Right lung (tissue), 2 donors: ENCODE measurements at regions not wholly inside any gene's neighbourhood (a gene's known extent, or its start where the extent isn't known, plus 50 kb on each side); places are given as distances from the start of the nearest gene placed in this dataset.

ENCODE experiments used
- DNase-seq, 2 donors: peaks; one replicate each; pipeline ENCODE4 v3.0.0-alpha.2; 2013

DNA sequence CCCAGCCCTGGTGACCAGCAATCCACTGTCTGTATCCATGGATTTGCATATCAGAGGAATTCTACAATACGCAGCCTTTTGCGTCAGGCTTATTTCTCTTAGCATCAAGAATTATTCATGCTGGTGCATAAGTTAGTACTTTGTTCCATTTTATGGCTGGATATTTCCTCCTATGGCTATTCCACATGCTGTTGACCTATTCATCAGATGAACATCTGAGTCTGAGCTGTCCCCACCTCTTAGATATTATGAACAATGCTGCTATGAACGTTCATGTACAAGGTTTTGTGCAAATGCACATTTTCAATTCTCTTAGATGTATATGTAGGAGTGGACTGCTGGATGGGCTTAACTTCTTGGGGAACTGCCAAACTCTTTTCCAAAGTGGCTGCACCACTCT lies 79.0 kb upstream of the CST7 start:
- DNase-seq: no peak

DNA sequence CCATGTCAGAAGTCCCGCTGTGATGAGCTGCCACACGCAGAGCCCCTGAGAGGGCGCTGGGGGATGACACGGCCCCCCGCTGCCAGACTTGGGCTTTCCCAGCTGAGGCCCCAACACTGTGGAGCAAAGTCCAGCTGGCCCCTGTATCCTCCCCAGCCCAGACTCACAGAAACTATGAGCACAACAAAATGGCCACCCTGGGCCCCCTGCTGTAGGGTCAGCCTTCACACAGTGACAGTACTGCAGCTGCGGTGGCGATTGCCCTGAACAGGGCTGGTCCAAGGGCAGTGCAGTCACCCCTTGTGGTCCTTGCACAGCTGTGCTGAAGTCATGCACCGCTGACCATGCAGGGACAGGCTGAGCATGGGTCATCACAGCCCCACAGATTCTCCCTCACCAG lies 78.2 kb upstream of the CST7 start:
- DNase-seq: no peak

DNA sequence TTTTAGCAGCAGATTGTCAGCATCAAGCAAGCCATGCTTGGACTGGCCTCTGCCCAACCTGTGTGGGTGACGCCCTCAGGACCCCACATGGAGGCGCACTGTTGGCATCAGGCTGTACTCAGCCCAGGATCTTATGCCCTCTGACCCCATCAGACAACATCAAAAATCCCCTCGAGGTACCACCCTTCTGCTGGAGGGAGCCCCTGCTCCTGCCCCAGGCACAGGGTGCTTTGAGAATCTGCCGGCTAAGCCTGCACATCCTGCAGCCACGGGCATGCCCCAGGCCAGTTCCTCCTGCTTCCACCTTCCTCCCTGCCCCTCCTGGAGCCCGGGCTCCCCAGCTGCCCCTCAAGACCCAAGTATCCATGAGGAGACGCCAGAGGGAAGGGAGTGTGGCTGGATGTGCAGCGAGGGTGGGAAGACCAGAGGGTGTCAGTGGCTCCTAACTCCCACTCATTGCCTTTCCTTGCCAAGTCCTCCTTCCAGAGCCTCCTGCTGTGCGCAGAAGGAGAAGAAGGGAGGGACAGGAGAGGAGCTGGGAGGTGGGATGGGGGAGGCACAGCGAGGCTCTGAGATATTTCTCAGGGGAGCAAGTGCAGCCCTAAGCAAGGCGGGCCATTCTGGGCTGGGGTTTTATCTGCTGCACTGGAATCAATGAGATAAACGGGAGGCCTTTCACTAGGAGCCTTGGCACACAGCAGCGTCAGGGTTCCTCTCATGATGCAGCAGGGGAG lies 77.4 kb upstream of the CST7 start:
- DNase-seq: no peak

DNA sequence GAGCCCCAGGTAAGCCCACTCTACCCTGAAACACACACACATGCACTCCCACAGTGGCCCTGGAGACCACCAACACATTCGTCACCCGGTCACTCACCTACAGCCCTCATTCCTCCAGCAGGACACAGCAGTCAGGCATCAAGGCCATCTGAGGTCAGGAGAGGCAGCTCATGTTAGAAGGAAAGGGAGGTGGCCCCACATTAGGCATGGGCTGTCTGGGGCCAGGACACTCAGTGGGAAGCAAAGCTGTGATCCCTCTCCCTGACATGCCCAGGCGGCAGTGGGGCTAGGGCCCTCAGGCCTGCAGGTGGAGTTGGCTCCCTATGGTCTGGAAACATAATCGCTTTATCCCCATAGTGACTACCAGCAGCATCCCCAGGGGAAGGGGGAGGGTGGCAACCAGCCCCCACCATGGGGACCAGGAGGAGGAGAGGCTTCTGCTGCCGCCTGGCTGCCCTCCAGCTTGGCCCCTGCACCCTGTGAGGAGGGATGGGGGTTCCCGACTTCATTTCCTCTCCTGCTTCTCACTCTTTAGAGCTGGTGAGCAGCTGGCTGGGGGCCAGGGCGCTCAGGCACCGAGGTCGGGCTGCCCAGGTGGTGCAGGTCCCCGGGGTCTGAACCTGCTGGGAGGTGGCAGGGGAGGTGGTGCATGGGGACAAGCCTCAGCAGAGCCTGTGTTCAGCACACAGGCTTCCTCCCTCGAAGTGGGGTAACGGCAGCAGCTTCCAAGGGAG lies 76.6 kb upstream of the CST7 start:
- DNase-seq: no peak

DNA sequence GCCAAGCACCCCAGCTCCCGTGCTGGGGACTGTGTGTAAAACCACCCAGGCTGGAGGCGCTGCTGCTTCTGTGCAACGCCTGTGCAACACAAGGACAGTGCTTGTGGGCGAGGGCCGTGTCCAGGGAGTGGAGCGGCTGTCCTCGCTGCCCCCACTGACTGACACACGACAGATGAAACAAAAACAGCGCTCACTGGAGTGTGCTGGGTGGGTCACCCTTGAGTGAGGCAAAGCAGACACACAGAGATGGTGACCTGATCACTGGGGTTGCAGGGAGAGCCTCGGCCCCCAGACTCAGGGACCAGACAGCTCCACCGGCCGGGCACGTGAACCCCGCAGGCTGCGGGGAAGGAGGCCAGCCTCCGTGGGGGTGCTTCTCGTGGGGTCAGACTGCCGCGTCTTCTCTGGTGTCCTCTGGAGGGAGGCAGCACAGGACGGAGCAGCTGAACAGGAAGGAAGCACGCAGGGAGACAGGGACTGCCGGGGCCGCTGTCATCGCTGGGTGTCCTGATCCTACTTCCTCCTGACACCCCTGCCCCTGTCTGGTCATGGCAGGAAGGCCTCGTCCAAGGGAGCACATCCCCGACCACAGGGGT lies 75.9 kb upstream of the CST7 start:
- DNase-seq: no peak

DNA sequence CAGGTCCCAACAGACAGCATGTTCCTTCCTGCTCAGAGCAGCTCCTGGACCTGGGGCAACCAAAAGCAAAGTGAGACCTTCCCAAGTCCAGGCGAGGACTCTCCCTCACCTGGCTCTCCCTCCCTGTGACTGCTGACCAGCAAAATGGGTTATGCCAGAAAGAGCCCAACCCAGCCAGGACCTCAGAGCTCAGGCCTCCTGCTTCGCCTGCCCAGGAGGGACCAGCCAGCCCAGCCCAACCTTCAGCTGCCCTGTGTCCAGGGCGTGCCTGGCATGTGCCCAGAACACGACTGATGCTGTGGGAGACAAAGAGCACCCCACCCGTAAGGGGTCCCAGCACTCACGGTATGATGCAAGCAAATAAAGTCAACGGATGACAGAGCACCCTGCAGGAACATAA lies 74.0 kb upstream of the CST7 start:
- no peak for DNase-seq

DNA sequence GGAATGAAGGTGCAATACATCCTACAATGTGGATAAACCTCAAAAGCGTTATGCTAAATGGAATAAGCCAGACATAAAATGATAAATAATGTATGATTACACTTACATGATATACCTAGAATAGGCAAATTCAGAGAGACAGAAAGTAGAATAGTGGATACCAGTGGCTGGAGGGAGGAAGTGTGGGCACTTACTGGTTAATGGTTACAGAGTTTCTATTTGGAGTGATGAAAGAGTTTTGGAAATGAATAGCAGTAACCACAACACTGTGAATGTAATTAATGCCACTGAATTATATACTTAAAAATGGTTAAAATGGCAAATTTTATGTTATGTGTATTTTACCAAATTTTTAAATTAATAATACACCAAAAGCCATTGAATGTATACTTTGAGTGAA lies 71.4 kb upstream of the CST7 start:
- no peak for DNase-seq

DNA sequence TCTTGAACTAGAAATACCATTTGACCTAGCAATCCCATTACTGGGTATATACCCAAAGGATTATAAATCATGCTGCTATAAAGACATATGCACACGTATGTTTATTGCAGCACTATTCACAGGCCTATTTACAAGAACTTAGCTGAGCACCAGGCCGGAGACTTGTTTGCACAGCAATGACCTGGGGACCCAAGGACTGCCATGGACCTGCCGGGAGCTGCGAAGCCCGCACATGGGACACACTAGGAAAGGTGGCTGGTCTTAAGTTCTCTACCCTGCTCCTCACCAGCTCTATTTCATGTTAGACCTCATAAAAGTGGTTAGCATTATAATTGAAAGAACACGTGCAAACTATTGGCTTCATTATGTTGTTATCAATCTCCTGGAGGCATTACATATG lies 70.4 kb upstream of the CST7 start:
- no peak for DNase-seq

DNA sequence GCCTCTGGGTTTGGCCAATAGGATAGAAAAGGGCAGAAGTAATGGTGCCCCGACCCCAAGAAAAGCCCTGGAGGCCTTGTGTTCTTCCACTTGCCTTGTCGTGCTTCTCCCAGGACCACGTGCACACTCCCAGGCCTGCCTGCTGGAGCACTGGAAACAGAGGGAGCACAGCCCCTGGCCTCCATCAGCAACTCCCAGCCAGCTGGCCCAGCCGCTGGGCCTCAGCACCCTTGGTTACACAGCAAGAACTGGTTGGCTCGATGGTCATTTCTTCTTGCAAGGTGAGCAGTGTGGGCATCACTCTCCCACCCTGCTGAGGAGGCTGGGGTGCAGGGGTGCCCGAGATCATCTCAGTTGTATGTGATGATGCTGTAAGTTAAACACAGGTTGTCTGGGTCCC lies 69.2 kb upstream of the CST7 start:
- no peak for DNase-seq

DNA sequence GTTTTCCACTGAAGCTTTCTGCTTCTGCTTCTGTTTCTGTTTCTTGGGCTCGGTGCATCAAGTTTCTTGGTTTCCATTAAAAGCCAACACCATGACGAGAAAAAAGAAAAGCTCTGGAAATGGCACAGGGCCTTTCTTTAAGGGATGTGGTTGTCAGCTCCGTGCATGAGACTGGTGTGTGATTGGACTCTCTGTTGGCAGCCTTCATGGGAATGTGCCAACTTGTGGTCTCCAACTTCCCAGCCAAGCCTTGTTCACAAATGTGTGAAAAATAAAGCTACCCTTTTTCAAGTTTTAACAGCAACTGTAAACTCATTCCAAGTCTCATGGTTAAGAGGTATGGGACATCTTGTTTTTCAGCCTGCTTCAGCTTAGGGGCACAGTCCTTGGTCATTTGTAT lies 68.7 kb upstream of the CST7 start:
- no peak for DNase-seq

DNA sequence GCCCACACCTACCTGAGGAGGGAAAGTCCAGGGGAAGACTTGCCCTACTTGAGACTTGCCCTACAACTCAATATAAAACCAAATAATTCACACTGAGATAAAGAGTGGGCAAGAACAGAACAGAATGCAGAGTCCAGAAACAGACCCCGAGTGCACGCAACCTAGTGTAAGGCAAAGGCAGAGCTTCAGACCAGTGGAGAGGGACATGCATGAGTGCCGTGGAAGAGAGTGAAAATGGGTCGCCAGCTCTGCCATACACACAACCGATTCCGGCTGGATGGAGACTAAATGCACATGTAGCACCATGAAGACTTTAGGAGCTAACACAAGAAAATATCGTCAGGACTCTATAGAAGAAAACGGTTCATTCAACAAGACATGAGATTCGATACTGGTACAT lies 58.8 kb upstream of the CST7 start:
- DNase-seq: no peak

DNA sequence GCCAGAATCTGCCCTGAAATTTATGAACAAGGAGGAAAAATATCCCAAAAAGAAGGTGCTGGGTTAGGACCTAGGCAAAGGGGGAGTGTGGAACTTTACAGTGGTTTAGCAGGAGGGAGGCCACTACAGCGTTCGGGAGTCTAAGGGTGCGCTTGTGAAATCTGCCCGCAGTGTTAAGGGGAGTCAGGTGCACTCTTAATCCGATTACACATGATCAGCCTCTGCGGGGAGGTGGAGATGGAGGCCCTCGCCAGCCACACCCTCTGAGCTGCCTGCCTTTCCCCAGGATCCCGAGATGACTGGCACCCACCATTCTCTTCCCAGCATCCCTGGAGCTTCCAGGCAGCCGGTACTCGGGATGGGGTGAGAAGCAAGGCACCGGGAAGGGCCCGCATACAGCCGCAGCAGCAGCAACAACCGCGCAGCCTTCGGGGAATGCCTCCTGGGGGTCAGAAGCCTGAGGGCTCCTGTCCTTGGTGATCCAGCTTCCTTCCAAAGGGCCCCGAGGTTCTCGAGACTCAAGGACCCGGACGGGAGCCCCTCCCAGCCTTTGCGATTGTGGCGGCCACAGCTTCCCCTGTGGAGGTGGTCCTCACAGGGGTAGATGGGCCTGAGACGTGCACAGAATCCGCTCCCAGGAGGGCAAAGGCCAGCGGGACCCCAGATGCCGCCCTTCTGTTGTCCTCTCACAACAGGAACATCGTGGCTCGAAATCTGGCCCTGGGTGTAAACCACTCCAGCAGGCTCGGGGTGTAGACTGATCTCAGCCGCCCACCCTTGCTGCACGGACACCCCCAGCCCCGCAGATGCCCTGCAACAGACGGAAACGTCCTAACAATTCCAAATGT lies 57.3 kb upstream of the CST7 start:
- no peak for DNase-seq

DNA sequence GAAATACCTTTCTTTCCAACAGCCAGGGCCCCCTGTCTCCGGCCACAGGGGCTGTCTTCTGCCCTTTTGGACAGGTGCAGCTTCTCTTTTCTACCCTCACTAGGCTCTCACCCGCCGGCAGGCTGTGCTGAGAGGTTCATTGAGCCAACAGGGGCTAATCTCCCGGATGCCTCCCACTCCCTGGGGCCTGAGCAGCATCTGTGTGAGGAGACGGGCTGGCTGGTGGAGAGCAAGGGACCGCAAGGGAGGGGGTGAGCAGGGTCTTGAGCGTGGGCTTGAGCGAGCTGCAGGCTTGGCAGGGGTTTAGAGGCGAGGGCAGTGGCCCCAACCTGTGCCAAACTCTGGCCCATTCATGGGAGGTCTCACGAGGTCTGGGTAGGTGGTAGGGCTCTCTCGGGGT lies 56.5 kb upstream of the CST7 start:
- no peak for DNase-seq

DNA sequence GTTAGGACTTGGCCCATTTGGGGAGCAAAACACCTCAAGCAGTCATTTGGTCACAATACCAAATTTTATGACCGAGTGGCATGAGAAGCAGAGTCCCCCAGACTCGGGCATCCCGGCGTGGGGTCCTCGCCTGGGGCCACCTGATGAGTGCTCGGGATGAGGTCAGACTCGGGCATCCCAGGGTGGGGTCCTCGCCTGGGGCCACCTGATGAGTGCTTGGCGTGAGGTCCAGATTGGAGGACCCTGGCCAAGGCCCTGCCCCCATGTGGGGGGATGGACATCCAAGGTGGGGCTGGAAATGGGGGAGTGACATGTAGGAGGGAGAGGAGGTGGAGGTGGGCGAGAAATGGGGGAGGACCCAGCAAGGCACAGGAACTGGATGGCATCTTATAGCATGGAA lies 56.1 kb upstream of the CST7 start:
- no peak for DNase-seq

DNA sequence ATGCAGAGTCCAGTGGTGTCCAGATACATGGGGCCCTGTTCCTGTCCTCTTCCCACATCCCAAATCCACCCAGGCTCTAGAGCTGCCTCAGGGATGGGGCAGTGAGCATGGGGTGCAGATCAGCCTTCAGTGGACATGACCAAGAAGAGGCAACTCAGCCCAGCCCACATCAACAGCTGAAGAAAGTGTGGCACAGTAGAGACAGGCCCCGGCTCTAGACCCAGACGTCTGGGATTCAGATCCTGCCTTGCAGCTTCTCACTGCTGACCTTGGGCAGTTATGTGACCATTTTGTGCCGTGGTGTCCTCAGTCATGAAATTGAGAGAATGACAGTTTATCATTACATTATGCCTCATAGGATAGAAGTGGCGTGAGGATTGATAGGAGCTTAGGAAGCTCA lies 54.6 kb upstream of the CST7 start:
- no peak for DNase-seq

DNA sequence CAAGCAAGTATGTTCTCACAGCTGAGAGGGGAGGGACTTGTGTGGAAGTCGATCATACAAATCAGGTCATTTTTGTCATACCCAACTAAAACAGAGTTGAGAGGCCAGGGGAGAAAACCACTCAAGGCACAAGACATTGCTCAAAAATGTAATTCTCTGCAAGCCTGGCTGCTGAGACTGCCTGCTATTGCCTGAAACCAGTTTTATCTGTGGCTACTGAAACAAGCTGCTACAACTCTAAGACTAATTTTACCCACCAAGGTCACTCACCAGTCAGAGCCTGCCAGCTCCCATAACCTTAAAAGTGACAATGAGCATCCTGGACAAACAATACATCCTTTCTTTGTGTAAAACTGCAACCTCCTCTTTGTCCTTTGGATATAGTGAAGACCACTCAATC lies 54.1 kb upstream of the CST7 start:
- no peak for DNase-seq

DNA sequence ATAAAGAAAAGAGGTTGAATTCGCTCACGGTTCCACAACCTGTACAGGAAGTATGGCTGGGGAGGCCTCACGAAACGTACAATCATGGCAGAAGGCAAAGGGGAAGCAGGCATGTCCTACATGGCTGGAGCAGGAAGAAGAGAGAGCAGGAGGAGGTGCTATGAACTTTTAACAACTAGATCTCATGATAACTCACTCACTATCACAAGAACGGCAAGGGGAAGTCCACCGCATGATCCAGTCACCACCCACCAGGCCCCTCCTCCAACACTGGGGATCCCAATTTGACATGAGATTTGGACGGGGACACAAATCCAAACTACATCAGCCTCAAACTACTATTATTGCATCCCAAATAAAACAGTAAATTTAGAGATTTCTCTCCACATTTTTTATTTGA lies 53.6 kb upstream of the CST7 start:
- no peak for DNase-seq

DNA sequence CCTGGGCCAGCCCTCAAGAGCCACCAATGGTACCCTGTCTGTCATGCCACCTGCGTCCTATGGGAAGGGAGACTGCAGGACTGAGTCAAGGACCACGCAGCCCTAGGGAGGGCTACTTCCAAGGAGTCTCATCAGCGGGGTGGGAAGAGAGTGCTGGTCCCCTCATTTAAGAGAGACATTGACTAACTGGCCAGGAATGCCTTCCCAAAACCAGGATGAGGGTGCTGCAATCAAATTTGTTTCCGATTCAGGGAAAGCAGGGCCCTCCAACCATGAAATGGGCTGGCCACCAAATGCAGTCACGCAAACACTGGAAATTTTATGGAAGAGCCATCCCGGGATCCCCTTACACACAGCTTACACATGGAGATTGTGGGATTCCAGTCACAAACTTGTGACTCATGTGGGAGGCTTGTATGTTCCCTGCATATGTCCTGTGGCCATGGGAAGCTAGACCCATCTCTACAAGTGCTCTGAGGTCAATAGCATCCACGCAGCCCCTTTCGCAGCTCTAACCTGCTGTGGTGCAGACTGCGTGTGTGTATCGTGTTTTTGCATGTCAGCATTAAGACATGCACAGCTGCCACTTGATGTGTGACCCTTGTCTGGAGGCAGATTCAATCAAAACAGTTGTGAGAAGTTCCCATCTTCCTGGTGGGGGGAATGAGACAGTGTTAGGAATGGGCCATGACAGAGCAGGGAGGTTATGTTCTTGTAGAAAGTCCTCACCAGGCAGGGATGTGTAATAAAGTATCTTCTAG lies 53.0 kb upstream of the CST7 start:
- DNase-seq: no peak

DNA sequence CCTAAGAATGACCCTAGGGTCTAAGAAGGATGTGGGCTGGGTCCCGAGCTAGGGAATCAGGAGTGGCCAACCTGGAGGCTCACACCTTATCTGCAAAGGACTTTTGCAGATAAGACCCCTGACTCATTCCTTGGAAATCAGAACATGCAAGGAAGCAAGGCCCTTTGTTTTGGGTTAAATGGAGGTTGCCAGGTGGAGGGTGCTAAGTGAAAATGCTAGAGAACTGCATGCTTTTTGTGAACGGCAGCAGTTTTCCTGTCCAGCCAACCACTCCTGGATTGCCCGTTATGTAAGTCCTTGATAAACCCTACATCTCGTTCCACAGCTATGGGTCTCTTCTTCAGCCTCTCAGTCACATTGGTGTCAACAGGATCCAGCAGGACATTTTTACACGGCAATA lies 52.1 kb upstream of the CST7 start:
- DNase-seq: no peak

DNA sequence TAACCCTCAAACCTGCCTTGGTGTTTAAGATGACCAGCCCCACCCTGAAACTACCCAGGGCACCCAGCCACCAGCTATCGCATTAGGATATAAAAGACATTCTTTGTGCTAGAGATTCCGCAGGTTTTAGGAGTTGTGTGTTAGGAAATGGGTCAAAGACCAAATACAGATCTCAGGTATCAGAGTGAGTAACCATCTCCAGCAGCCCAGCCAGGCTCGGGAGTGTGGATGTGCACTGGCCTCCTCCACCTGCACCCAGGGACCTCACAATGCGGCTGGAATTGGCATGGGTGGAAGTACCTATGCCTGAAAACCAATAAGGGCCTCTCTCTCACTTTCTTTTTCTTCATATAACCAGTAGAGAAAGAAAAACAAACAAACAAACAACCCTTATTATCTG lies 51.1 kb upstream of the CST7 start:
- DNase-seq: no peak

DNA sequence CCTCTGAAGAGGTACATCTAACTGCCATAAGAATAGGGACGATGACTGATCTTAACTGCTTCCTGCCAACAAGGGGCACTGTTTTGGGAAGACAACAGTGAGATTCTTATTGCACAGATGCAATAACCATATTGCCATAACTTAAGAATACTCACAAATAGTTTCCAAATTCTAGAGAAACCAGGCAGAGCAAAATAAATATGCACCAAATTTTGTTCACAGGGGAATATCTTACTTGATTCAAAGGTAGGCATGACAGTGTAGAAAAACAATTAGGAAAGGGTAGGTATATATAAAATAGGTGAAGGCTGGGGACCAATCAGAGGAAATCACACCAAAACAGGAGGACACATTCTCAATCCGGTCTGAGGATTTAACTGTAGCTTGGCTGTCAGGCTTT lies 49.9 kb upstream of the CST7 start:
- no peak for DNase-seq
